Esophagus muscularis mucosa (tissue), 3 donors: ENCODE measurements at regions not wholly inside any gene's neighbourhood (a gene's known extent, or its start where the extent isn't known, plus 50 kb on each side); places are given as distances from the start of the nearest gene placed in this dataset.

Source experiments
- CTCF ChIP-seq, 3 experiments: fragments of 200-600 bp in 2 of 3; fragments of 450-650 bp in 1 of 3; sonication (generic) in 2 of 3; IDR thresholded peaks; one replicate each; pipeline ENCODE4 v1.5.1; 2017 to 2019; ENCODE audit warnings: antibody characterized with exemption in 3 of 3, mild to moderate bottlenecking in 2 of 3, moderate library complexity in 1 of 3
- POLR2AphosphoS5 ChIP-seq, 2 donors: sonication (generic); formaldehyde crosslinking; IDR thresholded peaks; one replicate each; pipeline ENCODE4 v1.6.1; 2017; ENCODE audit warnings: antibody characterized with exemption in 2 of 2

- TF ChIP-seq CTCF (IDR thresholded peaks at IDR 0.05) (peak; percentile 13 to 42 (median 31)), POLR2AphosphoS5 (IDR thresholded peaks at IDR 0.05) (no peak)
Observed at GRCh38 chr12:107610021-107610859, 75.4 kb upstream of the PWP1 start.
